GM12875 (cell line): ENCODE measurements at regions not wholly inside any gene's neighbourhood (a gene's known extent, or its start where the extent isn't known, plus 50 kb on each side); places are given as distances from the start of the nearest gene placed in this dataset.

Source experiments
- H3K4me3 ChIP-seq: one replicate; pipeline ENCODE4 v1.5.1; 2011; ENCODE audit warnings: low read depth, low read length, control low read depth
- TF ChIP-seq, protein P1 (sequence below): IDR thresholded peaks from 2 replicates; pipeline ENCODE4 v1.5.1; 2011; ENCODE audit warnings: low read depth, mild to moderate bottlenecking, control low read depth, inconsistent platforms, low read length, moderate library complexity, borderline replicate concordance; ENCODE audit not compliant: insufficient read depth

DNA sequence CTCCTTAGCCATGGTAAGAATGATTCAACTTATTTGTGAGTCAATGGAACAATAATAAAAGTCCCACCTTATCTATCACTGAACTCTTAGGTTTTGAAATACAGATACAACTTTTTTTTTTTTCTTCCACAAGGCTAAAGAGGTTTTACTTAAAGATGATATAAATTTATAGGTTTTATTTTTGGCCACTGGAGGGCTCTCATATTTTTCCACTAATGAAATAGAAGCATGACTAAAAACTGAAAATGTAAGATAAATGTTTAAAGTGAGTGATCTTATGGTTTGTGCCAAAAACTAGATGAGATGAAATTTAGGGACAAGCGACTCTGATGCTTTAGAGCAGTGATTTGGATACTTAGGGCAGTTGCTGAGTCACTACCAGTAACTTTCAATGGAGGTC is 499.0 kb downstream of the NUF2 start:
- TF ChIP-seq, protein P1, sequence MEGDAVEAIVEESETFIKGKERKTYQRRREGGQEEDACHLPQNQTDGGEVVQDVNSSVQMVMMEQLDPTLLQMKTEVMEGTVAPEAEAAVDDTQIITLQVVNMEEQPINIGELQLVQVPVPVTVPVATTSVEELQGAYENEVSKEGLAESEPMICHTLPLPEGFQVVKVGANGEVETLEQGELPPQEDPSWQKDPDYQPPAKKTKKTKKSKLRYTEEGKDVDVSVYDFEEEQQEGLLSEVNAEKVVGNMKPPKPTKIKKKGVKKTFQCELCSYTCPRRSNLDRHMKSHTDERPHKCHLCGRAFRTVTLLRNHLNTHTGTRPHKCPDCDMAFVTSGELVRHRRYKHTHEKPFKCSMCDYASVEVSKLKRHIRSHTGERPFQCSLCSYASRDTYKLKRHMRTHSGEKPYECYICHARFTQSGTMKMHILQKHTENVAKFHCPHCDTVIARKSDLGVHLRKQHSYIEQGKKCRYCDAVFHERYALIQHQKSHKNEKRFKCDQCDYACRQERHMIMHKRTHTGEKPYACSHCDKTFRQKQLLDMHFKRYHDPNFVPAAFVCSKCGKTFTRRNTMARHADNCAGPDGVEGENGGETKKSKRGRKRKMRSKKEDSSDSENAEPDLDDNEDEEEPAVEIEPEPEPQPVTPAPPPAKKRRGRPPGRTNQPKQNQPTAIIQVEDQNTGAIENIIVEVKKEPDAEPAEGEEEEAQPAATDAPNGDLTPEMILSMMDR, result no peak
- H3K4me3 ChIP-seq, result no peak overlapping the region

DNA sequence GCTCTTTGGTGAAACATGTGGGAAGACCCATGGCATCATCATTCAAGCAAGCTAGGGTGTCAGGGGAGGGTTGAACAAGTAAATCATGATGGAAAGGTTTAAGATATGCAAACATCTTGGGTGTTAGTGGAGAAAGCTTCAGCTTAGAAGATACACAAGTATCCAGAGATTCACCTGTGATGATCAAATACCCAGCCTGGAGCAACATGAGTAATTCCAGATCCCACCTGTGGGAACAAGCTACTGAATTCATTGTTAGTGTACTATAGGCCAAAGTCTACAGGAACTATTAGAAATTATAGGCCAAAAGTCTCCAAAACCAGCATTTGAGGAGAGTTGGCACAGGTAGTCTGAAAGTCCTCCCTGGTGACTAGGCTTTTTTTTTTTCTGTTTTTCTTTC is 499.9 kb downstream of the NUF2 start:
- TF ChIP-seq, protein P1, result no peak

DNA sequence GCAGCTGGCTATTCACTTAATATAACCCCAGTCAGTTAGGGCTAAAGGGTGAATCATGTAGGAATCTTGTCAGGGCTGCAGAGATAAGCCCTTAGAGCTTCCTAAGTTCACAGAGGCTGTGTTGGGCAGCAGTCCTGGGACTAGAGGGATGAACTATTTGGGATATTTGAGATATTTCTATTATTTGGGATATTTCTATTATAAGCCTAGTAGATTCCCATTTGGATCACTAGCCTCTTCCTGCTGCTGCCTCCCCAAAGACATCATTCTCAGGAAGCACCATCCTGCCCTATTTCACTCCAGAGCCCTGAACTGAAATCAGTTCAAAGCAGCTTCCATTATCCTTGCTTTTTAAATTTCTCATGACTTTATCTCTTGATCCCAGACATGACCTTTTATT is 501.3 kb downstream of the NUF2 start:
- TF ChIP-seq, protein P1, result no peak
- no peak overlapping the region for H3K4me3 ChIP-seq

More for the DNA sequence above, 499.9 kb downstream of the NUF2 start:
- H3K4me3 ChIP-seq, result no peak overlapping the region

DNA sequence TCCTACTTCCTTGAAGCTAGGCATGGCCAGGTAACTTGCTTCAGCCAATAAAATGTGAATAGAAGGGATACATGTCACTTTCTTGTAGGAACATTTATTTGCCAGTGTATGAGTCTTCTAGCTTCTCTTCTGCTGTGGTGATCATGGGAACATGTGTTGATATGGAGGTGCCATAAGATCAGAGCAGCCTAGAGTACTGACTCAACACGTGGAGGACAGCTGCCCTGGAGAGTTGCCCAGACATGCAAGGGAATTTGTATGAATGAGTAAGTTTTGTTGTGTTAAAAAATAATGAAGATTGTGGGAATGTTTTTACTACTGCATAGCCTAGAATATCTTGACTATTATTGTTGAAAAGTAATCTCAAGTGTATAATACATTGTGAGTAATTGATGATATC is 502.3 kb downstream of the NUF2 start:
- no peak overlapping the region for H3K4me3 ChIP-seq
- TF ChIP-seq, protein P1, result no peak

DNA sequence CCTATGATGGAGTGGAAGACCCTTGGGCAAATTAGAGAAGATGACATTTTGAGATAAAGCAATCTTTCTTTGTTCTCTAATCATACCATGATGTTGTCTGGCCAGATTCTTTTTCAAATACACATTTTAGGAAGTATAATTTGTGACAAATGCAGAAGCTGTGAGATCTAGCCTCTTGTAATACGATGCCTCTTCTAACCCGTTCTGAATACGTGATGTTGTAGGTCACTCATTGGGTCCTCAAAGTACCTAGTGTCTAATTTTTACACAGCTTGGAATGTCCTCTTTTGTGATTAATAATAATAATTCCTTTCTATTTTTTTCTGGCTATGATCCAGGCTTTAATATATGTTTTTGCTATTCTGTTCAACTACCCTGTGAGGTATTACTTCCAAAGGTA is 502.7 kb downstream of the NUF2 start:
- no peak overlapping the region for H3K4me3 ChIP-seq
- TF ChIP-seq, protein P1, result no peak

DNA sequence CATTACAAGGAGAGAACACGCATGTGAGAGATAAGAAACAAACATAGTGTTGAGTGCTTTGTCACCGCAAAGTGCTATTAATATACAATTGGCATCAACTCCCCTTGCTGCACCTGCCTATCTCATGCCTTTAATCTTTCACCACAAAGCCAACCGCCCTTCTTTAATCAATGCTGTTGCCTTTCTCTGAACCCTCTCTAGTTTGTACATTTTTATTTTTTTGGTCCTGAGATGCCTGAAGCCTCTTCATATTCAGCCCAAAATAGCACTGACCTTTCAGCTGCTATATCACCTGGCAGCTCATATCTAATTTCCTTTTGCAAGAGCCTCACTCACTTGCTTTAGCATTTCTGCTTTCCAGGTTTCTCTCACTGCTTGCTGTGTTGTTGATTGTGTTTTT is 504.7 kb downstream of the NUF2 start:
- H3K4me3 ChIP-seq, result no peak overlapping the region
- TF ChIP-seq, protein P1, result no peak

DNA sequence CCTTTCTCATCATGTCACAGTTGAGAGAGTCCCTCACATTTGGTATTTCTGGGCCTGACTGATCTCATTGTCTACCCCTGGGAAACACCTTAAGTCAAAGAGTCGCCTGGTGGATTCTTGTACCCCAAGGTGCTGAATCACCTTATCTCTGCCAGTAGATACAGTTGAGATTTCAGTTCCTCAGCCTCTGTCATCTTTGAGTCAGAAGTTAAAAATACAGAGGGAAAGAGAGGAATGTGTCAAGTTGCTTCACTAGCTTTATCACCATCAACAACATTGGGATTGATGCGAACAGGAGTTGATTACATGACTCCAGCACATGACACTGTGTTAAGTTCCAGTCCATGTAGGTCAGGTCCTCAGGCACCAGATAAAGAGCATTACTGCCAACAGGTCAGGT is 513.0 kb downstream of the NUF2 start:
- TF ChIP-seq, protein P1, result no peak
- no peak overlapping the region for H3K4me3 ChIP-seq
